Transverse colon (tissue), 4 donors: ENCODE measurements at regions not wholly inside any gene's neighbourhood (a gene's known extent, or its start where the extent isn't known, plus 50 kb on each side); places are given as distances from the start of the nearest gene placed in this dataset.

Source experiments
- EP300 ChIP-seq: sonication (generic); formaldehyde crosslinking; IDR thresholded peaks from one replicate; pipeline ENCODE4 v1.6.1; 2017; ENCODE audit warnings: antibody characterized with exemption, low read depth
- POLR2A ChIP-seq: fragments of 450-650 bp; IDR thresholded peaks from one replicate; pipeline ENCODE4 v1.6.1; 2016; ENCODE audit warnings: antibody characterized with exemption, mild to moderate bottlenecking, moderate library complexity
- POLR2AphosphoS5 ChIP-seq, 3 donors: sonication (generic); formaldehyde crosslinking; IDR thresholded peaks; one replicate each; pipeline ENCODE4 v1.6.1; 2016; ENCODE audit warnings: antibody characterized with exemption in 3 of 3
- TF ChIP-seq, protein P1 (sequence below), 5 experiments: fragments of 200-600 bp in 3 of 5; fragments of 450-650 bp in 2 of 5; sonication (generic) in 3 of 5; IDR thresholded peaks; 1 replicate in 2 of 5; 2 replicates in 3 of 5; pipeline ENCODE4 v1.5.1; 2016 to 2017; ENCODE audit warnings: antibody characterized with exemption in 5 of 5, inconsistent platforms in 3 of 5, mild to moderate bottlenecking in 2 of 5, moderate library complexity in 1 of 5

DNA sequence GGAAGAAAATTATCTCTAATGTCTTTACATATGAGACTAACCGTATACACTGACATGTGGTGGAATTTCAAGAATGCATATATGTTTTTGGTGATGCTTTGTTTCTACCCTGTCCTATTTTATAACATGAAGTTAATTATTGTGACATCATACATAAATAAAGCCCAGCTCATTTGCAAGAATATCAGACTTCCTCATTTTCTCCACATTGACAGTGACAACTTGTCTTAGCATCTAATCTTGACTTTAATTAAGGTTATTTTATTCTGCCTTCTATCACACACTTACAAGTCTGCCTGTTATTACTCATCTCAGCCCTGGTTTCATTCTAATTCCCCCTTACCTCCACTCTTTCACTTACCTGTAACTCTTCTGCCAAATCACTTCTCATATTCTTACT is 140.6 kb upstream of the STARD13 start:
- TF ChIP-seq, protein P1, sequence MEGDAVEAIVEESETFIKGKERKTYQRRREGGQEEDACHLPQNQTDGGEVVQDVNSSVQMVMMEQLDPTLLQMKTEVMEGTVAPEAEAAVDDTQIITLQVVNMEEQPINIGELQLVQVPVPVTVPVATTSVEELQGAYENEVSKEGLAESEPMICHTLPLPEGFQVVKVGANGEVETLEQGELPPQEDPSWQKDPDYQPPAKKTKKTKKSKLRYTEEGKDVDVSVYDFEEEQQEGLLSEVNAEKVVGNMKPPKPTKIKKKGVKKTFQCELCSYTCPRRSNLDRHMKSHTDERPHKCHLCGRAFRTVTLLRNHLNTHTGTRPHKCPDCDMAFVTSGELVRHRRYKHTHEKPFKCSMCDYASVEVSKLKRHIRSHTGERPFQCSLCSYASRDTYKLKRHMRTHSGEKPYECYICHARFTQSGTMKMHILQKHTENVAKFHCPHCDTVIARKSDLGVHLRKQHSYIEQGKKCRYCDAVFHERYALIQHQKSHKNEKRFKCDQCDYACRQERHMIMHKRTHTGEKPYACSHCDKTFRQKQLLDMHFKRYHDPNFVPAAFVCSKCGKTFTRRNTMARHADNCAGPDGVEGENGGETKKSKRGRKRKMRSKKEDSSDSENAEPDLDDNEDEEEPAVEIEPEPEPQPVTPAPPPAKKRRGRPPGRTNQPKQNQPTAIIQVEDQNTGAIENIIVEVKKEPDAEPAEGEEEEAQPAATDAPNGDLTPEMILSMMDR (IDR thresholded peaks at IDR 0.05) = no peak
- TF ChIP-seq POLR2A (no peak), POLR2AphosphoS5 (IDR thresholded peaks at IDR 0.05) (no peak), EP300 (no peak)
